ENCODE measurements at regions not wholly inside any gene's neighbourhood (a gene's known extent, or its start where the extent isn't known, plus 50 kb on each side); places are given as distances from the start of the nearest gene placed in this dataset.
"Not testable (repeated sequence)": the region's sequence is repeated elsewhere in the genome, so short reads cannot be mapped to it uniquely, and the experiment has no call there.

- TF ChIP-seq CTCF (IDR thresholded peaks at IDR 0.05; ENCODE audit: insufficient read depth in 1 of 2, low read depth in 1 of 2, low read length in 1 of 2, severe bottlenecking in 1 of 2, unreplicated experiment in 1 of 2): no peak
- Histone ChIP-seq H3K4me3 (ENCODE audit: low read depth, low read length) (no peak overlapping the region), H3K27me3 (replicated peaks; ENCODE audit: control insufficient read depth, insufficient read depth, low read length) (no peaks in the 10 kb centered on the region), H3K4me1 (no peaks in the 10 kb centered on the region), H3K9me3 (no peaks in the 10 kb centered on the region), H3K36me3 (ENCODE audit: control insufficient read depth, insufficient read depth, low read length) (no peaks in the 10 kb centered on the region)
- no peak for DNase-seq
- intact Hi-C loops (cut with micrococcal nuclease; ENCODE audit: unreplicated experiment): no loop called here
- Mint-ChIP-seq H3K27me3 (ENCODE audit: insufficient read depth, unreplicated experiment) (peaks cover 6% of the 10 kb centered on the region), H3K36me3 (ENCODE audit: insufficient read depth, unreplicated experiment) (peaks cover 3% of the 10 kb centered on the region), H3K27ac (ENCODE audit: unreplicated experiment) (no peak overlapping the region), H3K9me3 (ENCODE audit: unreplicated experiment) (peaks cover 18% of the 10 kb centered on the region), H3K4me3 (ENCODE audit: unreplicated experiment) (no peak overlapping the region), H3K4me1 (ENCODE audit: low read depth, unreplicated experiment) (no peaks in the 10 kb centered on the region)
- ChIA-PET POLR2A (no interaction called here), CTCF (no interaction called here)
- BruUV-seq (replicated peaks): no TSS peak
These were observed 190.1 kb downstream of the SDHAF3 start for GRCh38 chr7:97307521-97308108.

GRCh38 chr7:97313900-97314299, 196.4 kb downstream of the SDHAF3 start:
- Mint-ChIP-seq H3K4me1 (ENCODE audit: low read depth, unreplicated experiment) (no peaks in the 10 kb centered on the region), H3K4me3 (ENCODE audit: unreplicated experiment) (no peak overlapping the region), H3K9me3 (ENCODE audit: unreplicated experiment) (peaks cover 22% of the 10 kb centered on the region), H3K27me3 (ENCODE audit: insufficient read depth, unreplicated experiment) (peaks cover 5% of the 10 kb centered on the region), H3K27ac (ENCODE audit: unreplicated experiment) (no peak overlapping the region), H3K36me3 (ENCODE audit: insufficient read depth, unreplicated experiment) (peaks cover 11% of the 10 kb centered on the region)
- no peak for DNase-seq
- no peak for TF ChIP-seq CTCF (IDR thresholded peaks at IDR 0.05; ENCODE audit: insufficient read depth in 1 of 2, low read depth in 1 of 2, low read length in 1 of 2, severe bottlenecking in 1 of 2, unreplicated experiment in 1 of 2)
- Histone ChIP-seq H3K9me3 (peaks cover 3% of the 10 kb centered on the region; the same call in 1 of the 2 replicates), H3K27me3 (replicated peaks; ENCODE audit: control insufficient read depth, insufficient read depth, low read length) (no peaks in the 10 kb centered on the region), H3K4me3 (ENCODE audit: low read depth, low read length) (no peak overlapping the region), H3K4me1 (no peaks in the 10 kb centered on the region), H3K36me3 (ENCODE audit: control insufficient read depth, insufficient read depth, low read length) (no peaks in the 10 kb centered on the region)
- intact Hi-C loops (cut with micrococcal nuclease; ENCODE audit: unreplicated experiment): loop anchor here (10.0 kb wide), 1 partner anchor 521 kb away; no protein-coding TSS in a partner anchor
- ChIA-PET CTCF (no interaction called here), POLR2A (no interaction called here)
- BruUV-seq (replicated peaks): no TSS peak

- H3K27me3 Mint-ChIP-seq (ENCODE audit: insufficient read depth, unreplicated experiment): peaks cover 2% of the 10 kb centered on the region
- H3K4me1 ChIP-seq: no peaks in the 10 kb centered on the region
- no peaks in the 10 kb centered on the region for H3K36me3 ChIP-seq (ENCODE audit: control insufficient read depth, insufficient read depth, low read length)
- no peaks in the 10 kb centered on the region for H3K4me1 Mint-ChIP-seq (ENCODE audit: low read depth, unreplicated experiment)
- H3K36me3 Mint-ChIP-seq (ENCODE audit: insufficient read depth, unreplicated experiment): peaks cover 9% of the 10 kb centered on the region
- H3K27ac Mint-ChIP-seq (ENCODE audit: unreplicated experiment): no peak overlapping the region
- ChIA-PET CTCF (no interaction called here), POLR2A (no interaction called here)
- H3K27me3 ChIP-seq (replicated peaks; ENCODE audit: control insufficient read depth, insufficient read depth, low read length): no peaks in the 10 kb centered on the region
- H3K9me3 ChIP-seq: peaks cover 3% of the 10 kb centered on the region; the same call in 1 of the 2 replicates
- peaks cover 4% of the 10 kb centered on the region for H3K9me3 Mint-ChIP-seq (ENCODE audit: unreplicated experiment)
- no TSS peak for BruUV-seq (replicated peaks)
- no peak for DNase-seq
- no peak for TF ChIP-seq CTCF (IDR thresholded peaks at IDR 0.05; ENCODE audit: insufficient read depth in 1 of 2, low read depth in 1 of 2, low read length in 1 of 2, severe bottlenecking in 1 of 2, unreplicated experiment in 1 of 2)
- no peak overlapping the region for H3K4me3 ChIP-seq (ENCODE audit: low read depth, low read length)
- intact Hi-C loops (cut with micrococcal nuclease; ENCODE audit: unreplicated experiment): loop anchor here (10.0 kb wide), 1 partner anchor 517 kb away; no protein-coding TSS in a partner anchor
- no peak overlapping the region for H3K4me3 Mint-ChIP-seq (ENCODE audit: unreplicated experiment)
These were observed 200.1 kb downstream of the SDHAF3 start for GRCh38 chr7:97317575-97317974.

GRCh38 chr7:97329871-97330270, 212.4 kb downstream of the SDHAF3 start:
- intact Hi-C loops (cut with micrococcal nuclease; ENCODE audit: unreplicated experiment); H3K36me3 ChIP-seq (ENCODE audit: control insufficient read depth, insufficient read depth, low read length); H3K4me3 ChIP-seq (ENCODE audit: low read depth, low read length); H3K27me3 Mint-ChIP-seq (ENCODE audit: insufficient read depth, unreplicated experiment); H3K27ac Mint-ChIP-seq (ENCODE audit: unreplicated experiment); CTCF ChIA-PET; H3K4me1 Mint-ChIP-seq (ENCODE audit: low read depth, unreplicated experiment); H3K9me3 ChIP-seq; DNase-seq; H3K4me3 Mint-ChIP-seq (ENCODE audit: unreplicated experiment); H3K9me3 Mint-ChIP-seq (ENCODE audit: unreplicated experiment); BruUV-seq (replicated peaks); H3K4me1 ChIP-seq; POLR2A ChIA-PET; H3K36me3 Mint-ChIP-seq (ENCODE audit: insufficient read depth, unreplicated experiment); H3K27me3 ChIP-seq (replicated peaks; ENCODE audit: control insufficient read depth, insufficient read depth, low read length): not testable (repeated sequence)
